ENCODE measurements at regions not wholly inside any gene's neighbourhood (a gene's known extent, or its start where the extent isn't known, plus 50 kb on each side); places are given as distances from the start of the nearest gene placed in this dataset.

DNA sequence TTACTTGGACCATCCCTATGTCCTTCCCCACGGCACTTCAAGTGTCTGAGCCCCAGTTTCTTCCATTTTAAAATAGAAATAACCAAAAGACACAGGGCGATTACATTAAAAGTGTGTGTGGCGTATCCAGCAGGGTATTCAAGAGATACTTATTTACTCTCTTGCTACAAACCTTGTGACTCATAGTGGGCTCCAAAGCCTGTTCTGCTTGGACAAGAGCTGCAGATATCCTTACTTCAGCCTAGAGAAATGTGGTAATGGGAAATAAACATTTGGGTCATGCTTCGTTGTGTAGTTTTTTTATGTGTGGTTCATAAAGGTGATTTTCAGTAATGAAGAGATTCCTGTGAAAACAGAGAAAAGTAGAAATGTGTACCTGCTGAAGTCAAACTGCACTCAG is 288.9 kb upstream of the CDH11 start:
- Histone ChIP-seq H3K27me3 (ENCODE audit: insufficient read depth, poor library complexity, severe bottlenecking) (no peaks in the 10 kb centered on the region), H3K4me3 (replicated peaks; ENCODE audit: insufficient read depth, low read length) (no peak overlapping the region), H3K27ac (replicated peaks) (no peak overlapping the region)
- no peak for TF ChIP-seq POLR2AphosphoS5 (IDR thresholded peaks at IDR 0.05; ENCODE audit: low read depth)
- no peak for TF ChIP-seq REST (IDR thresholded peaks at IDR 0.05; ENCODE audit: insufficient replicate concordance, low read depth)
- no peak for TF ChIP-seq SPI1 (IDR thresholded peaks at IDR 0.05; ENCODE audit: borderline replicate concordance, low read depth)
- TF ChIP-seq GABPA (IDR thresholded peaks at IDR 0.05; ENCODE audit: low read depth), result no peak
- no peak for DNase-seq (ENCODE audit: low read depth in 1 of 2, low spot score in 1 of 2)

- no peak for DNase-seq (ENCODE audit: low read depth in 1 of 2, low spot score in 1 of 2)
- Histone ChIP-seq H3K27me3 (ENCODE audit: insufficient read depth, poor library complexity, severe bottlenecking) (no peaks in the 10 kb centered on the region), H3K27ac (replicated peaks) (no peak overlapping the region), H3K4me3 (replicated peaks; ENCODE audit: insufficient read depth, low read length) (no peak overlapping the region)
- TF ChIP-seq POLR2AphosphoS5 (IDR thresholded peaks at IDR 0.05; ENCODE audit: low read depth) (no peak), CTCF (IDR thresholded peaks at IDR 0.05; ENCODE audit: insufficient read depth, low read length) (no peak), SPI1 (IDR thresholded peaks at IDR 0.05; ENCODE audit: borderline replicate concordance, low read depth) (no peak), GABPA (IDR thresholded peaks at IDR 0.05; ENCODE audit: low read depth) (no peak), REST (IDR thresholded peaks at IDR 0.05; ENCODE audit: insufficient replicate concordance, low read depth) (no peak)
These were observed 287.6 kb upstream of the CDH11 start for GRCh38 chr16:65409510-65409909.

DNA sequence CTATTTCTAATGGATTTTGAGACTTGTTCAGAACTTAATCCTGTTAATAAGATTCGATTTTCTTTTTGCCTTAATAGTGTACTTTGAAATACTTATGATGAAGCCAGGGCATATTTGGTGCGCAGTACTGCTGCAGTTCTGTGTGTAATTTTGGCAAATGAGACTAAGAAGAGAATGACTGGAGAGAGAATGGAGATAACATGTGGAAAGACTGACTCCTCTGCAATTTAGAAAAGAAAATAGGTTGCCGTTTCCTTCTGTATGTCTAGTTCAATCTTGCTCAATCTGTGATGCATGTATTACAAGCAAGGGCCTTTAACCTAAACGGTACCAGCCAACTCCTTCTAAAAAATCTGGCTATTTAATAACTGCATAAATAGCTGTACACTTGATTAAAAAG is 285.1 kb upstream of the CDH11 start:
- DNase-seq (ENCODE audit: low read depth in 1 of 2, low spot score in 1 of 2), result no peak
- Histone ChIP-seq H3K27me3 (ENCODE audit: insufficient read depth, poor library complexity, severe bottlenecking) (no peaks in the 10 kb centered on the region), H3K4me3 (replicated peaks; ENCODE audit: insufficient read depth, low read length) (no peak overlapping the region), H3K27ac (replicated peaks) (no peak overlapping the region)
- TF ChIP-seq POLR2AphosphoS5 (IDR thresholded peaks at IDR 0.05; ENCODE audit: low read depth) (no peak), GABPA (IDR thresholded peaks at IDR 0.05; ENCODE audit: low read depth) (no peak), SPI1 (IDR thresholded peaks at IDR 0.05; ENCODE audit: borderline replicate concordance, low read depth) (no peak), CTCF (IDR thresholded peaks at IDR 0.05; ENCODE audit: insufficient read depth, low read length) (no peak), REST (IDR thresholded peaks at IDR 0.05; ENCODE audit: insufficient replicate concordance, low read depth) (no peak)
